ENCODE measurements at regions not wholly inside any gene's neighbourhood (a gene's known extent, or its start where the extent isn't known, plus 50 kb on each side); places are given as distances from the start of the nearest gene placed in this dataset.
"Not testable (repeated sequence)": the region's sequence is repeated elsewhere in the genome, so short reads cannot be mapped to it uniquely, and the experiment has no call there.

DNA sequence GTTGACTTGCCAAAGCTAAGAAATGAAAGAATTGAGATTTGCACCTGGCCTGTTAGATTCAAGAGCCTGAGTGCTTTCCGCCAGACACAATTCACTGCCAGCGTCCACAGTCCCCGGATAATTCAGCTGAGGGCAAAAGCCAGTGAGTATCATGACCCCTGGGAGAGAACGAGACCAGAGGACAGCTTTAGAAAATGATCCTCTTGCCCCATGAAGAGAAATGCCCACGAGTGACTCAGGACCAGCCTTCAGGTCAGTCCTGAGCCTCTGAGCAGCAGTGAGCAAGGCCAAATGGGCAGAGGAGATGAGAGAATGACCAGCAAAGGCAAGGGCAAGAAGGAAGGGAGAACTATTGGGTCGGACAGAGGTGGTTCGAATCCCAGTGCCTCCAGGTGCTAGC is 273.5 kb downstream of the FAM43A start:
- Histone ChIP-seq H3K36me3 (ENCODE audit: insufficient read depth, low read length) (no peaks in the 10 kb centered on the region), H3K9me2 (ENCODE audit: insufficient read depth, low read length) (no peaks in the 10 kb centered on the region), H3K4me2 (ENCODE audit: low read length) (no peak overlapping the region), H4K20me1 (ENCODE audit: insufficient read depth) (no peaks in the 10 kb centered on the region), H3K27me3 (ENCODE audit: insufficient read depth, low read depth, low read length) (no peaks in the 10 kb centered on the region), H3K79me2 (replicated peaks; ENCODE audit: insufficient read depth, low read length) (no peaks in the 10 kb centered on the region), H3K27ac (ENCODE audit: low read length) (no peak overlapping the region), H3F3A (ENCODE audit: insufficient read depth, low read length, poor library complexity, severe bottlenecking) (no peaks in the 10 kb centered on the region), H3K9ac (ENCODE audit: low read length) (no peak overlapping the region), H3K4me3 (ENCODE audit: low read length) (no peak overlapping the region), H3K9me3 (ENCODE audit: low read length) (no peaks in the 10 kb centered on the region), H2AFZ (ENCODE audit: low read depth, low read length) (no peak overlapping the region)
- no peak for TF ChIP-seq SMC3 (conservative IDR thresholded peaks at IDR 0.05; ENCODE audit: poor library complexity)
- TF ChIP-seq CTCF (IDR thresholded peaks at IDR 0.05; ENCODE audit: poor library complexity, severe bottlenecking) = no peak
- TF ChIP-seq TAF1 (IDR thresholded peaks at IDR 0.05; ENCODE audit: low read depth) = no peak

- H3K36me3 ChIP-seq (ENCODE audit: insufficient read depth, low read length); H3K79me2 ChIP-seq (replicated peaks; ENCODE audit: insufficient read depth, low read length); H3K4me3 ChIP-seq (ENCODE audit: low read length); H3F3A ChIP-seq (ENCODE audit: insufficient read depth, low read length, poor library complexity, severe bottlenecking); H2AFZ ChIP-seq (ENCODE audit: low read depth, low read length); H3K9ac ChIP-seq (ENCODE audit: low read length); H4K20me1 ChIP-seq (ENCODE audit: insufficient read depth); H3K4me2 ChIP-seq (ENCODE audit: low read length); H3K9me2 ChIP-seq (ENCODE audit: insufficient read depth, low read length); H3K27me3 ChIP-seq (ENCODE audit: insufficient read depth, low read depth, low read length); H3K27ac ChIP-seq (ENCODE audit: low read length); H3K9me3 ChIP-seq (ENCODE audit: low read length): not testable (repeated sequence)
These were observed 274.0 kb downstream of the FAM43A start for GRCh38 chr3:194959666-194960065.

DNA sequence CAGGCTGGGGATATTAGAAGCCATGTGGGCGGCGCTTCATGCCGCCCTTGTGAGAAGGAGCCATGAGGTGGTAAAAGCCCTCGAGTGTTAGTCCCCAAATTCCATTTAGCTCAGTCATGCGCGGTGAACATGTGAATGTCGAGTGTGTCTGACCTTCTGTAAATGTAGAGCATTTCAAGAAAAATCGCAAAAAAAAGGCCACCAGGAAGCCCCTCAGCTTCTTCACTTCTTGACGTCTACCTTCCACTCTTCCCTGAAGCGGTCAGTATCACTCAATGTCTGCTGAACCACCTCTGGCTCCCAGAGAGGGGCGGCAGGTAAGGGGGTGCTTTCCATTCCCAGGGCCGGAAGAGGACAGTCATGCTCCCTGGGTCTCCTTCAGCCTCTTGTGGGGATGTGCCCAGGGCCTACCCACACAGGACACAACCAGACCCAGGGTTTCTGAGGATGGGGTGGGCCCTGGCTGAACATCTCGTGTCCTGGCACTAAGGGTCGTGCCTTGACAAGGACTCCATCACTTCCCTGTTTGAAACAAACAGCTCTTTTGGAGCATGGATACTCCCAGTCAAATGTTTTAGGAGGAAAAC is 274.9 kb downstream of the FAM43A start:
- Histone ChIP-seq H3K9me2 (ENCODE audit: insufficient read depth, low read length) (no peaks in the 10 kb centered on the region), H3F3A (ENCODE audit: insufficient read depth, low read length, poor library complexity, severe bottlenecking) (no peaks in the 10 kb centered on the region), H3K36me3 (ENCODE audit: insufficient read depth, low read length) (no peaks in the 10 kb centered on the region), H3K4me2 (ENCODE audit: low read length) (no peak overlapping the region), H2AFZ (ENCODE audit: low read depth, low read length) (no peak overlapping the region), H4K20me1 (ENCODE audit: insufficient read depth) (no peaks in the 10 kb centered on the region), H3K27me3 (ENCODE audit: insufficient read depth, low read depth, low read length) (no peaks in the 10 kb centered on the region), H3K27ac (ENCODE audit: low read length) (no peak overlapping the region), H3K9me3 (ENCODE audit: low read length) (no peaks in the 10 kb centered on the region), H3K9ac (ENCODE audit: low read length) (no peak overlapping the region), H3K79me2 (replicated peaks; ENCODE audit: insufficient read depth, low read length) (no peaks in the 10 kb centered on the region), H3K4me3 (ENCODE audit: low read length) (no peak overlapping the region)
- no peak for TF ChIP-seq REST (IDR thresholded peaks at IDR 0.05; ENCODE audit: borderline replicate concordance)
- no peak for TF ChIP-seq TAF1 (IDR thresholded peaks at IDR 0.05; ENCODE audit: low read depth)
- no peak for TF ChIP-seq POLR2AphosphoS5 (IDR thresholded peaks at IDR 0.05)
- no peak for TF ChIP-seq EP300 (conservative IDR thresholded peaks at IDR 0.05; ENCODE audit: poor library complexity, severe bottlenecking)
